ENCODE measurements at regions not wholly inside any gene's neighbourhood (a gene's known extent, or its start where the extent isn't known, plus 50 kb on each side); places are given as distances from the start of the nearest gene placed in this dataset.

- no peak overlapping the region for H3K4me3 ChIP-seq (ENCODE audit: low read length)
- TF ChIP-seq ZNF274 (IDR thresholded peaks at IDR 0.05; ENCODE audit: low read depth, low read length), result no peak
Measured at GRCh38 chr12:123071857-123072256, 79.0 kb downstream of the PITPNM2 start.

- no peak overlapping the region for H3K4me3 ChIP-seq (ENCODE audit: low read length)
- TF ChIP-seq ZNF274 (IDR thresholded peaks at IDR 0.05; ENCODE audit: low read depth, low read length), result no peak
Measured at GRCh38 chr12:123071099-123071800, 79.6 kb downstream of the PITPNM2 start.

GRCh38 chr12:123070267-123071081 is 80.4 kb downstream of the PITPNM2 start:
- H3K4me3 ChIP-seq (ENCODE audit: low read length), result no peak overlapping the region
- TF ChIP-seq ZNF274 (IDR thresholded peaks at IDR 0.05; ENCODE audit: low read depth, low read length), result no peak

- H3K4me3 ChIP-seq (ENCODE audit: low read length), result no peak overlapping the region
- TF ChIP-seq ZNF274 (IDR thresholded peaks at IDR 0.05; ENCODE audit: low read depth, low read length), result no peak
Measured at GRCh38 chr12:123069436-123070266, 81.2 kb downstream of the PITPNM2 start.

DNA sequence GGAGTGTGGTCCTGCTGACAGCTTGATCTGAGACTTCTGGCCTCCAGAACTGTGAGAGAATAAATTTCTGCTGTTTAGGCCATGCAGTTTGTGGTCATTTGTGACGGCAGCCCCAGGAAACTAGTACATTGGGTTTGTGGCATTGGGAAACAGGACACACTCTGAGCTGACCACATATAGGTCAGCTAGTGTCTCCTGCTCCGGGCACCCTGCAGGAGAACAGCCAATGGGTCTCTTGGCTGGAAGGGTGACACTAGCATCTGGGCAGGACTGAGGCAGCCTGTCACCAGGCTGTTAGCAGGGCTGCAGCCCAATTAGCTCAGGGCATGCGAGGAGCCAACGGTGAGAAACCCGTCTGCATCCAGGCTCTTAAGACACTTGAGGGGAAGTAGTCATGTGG is 83.2 kb downstream of the PITPNM2 start:
- no peak for TF ChIP-seq ZNF274 (IDR thresholded peaks at IDR 0.05; ENCODE audit: low read depth, low read length)
- no peak overlapping the region for H3K4me3 ChIP-seq (ENCODE audit: low read length)

DNA sequence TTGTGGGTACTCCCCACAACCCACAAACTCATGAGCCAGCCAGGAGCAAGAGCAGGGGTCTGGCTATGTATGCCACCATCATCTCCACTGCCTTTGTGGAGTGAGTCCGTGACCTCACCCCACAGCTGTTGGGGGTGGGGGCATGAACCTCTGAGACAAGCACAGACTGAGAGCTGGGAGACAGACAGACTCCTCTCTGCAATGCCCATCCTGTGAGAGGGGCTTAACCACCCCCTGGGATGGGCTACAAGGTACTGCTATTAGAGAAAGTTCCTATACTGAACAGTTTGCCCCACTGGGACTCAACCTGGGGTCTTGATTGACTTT is 84.5 kb downstream of the PITPNM2 start:
- no peak overlapping the region for H3K4me3 ChIP-seq (ENCODE audit: low read length)
- TF ChIP-seq ZNF274 (IDR thresholded peaks at IDR 0.05; ENCODE audit: low read depth, low read length), result no peak

GRCh38 chr12:123065676-123066383 is 85.1 kb downstream of the PITPNM2 start:
- no peak for TF ChIP-seq ZNF274 (IDR thresholded peaks at IDR 0.05; ENCODE audit: low read depth, low read length)
- H3K4me3 ChIP-seq (ENCODE audit: low read length), result no peak overlapping the region

- H3K4me3 ChIP-seq (ENCODE audit: low read length), result no peak overlapping the region
- TF ChIP-seq ZNF274 (IDR thresholded peaks at IDR 0.05; ENCODE audit: low read depth, low read length), result no peak
Measured at GRCh38 chr12:123064885-123065619, 84.6 kb downstream of the ARL6IP4 start.

GRCh38 chr12:123064366-123064765 is 83.9 kb downstream of the ARL6IP4 start:
- H3K4me3 ChIP-seq (ENCODE audit: low read length), result no peak overlapping the region
- TF ChIP-seq ZNF274 (IDR thresholded peaks at IDR 0.05; ENCODE audit: low read depth, low read length), result no peak

DNA sequence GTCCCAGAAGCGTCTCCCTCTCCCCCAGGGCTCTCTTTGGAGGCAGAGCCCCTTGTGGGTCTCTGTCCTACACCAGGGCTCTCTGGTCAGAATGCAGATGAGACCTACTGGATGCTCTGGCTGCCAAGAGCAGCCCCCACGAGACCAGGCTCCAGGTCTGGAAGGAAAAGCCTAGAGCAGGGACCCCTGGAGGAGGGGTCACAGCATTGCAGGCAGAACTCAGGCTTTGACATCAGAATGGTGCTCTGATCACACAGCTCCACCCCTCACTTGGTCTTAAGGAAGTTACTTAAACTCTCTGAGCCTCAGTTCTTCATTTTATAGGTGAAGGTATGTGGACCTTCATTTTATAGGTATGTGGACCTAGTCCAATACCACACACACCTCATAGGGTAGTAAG is 83.1 kb downstream of the ARL6IP4 start:
- no peak overlapping the region for H3K4me3 ChIP-seq (ENCODE audit: low read length)
- no peak for TF ChIP-seq ZNF274 (IDR thresholded peaks at IDR 0.05; ENCODE audit: low read depth, low read length)

- TF ChIP-seq ZNF274 (IDR thresholded peaks at IDR 0.05; ENCODE audit: low read depth, low read length), result no peak
- no peak overlapping the region for H3K4me3 ChIP-seq (ENCODE audit: low read length)
Measured at GRCh38 chr12:123062681-123063486, 82.4 kb downstream of the ARL6IP4 start.

- no peak for TF ChIP-seq ZNF274 (IDR thresholded peaks at IDR 0.05; ENCODE audit: low read depth, low read length)
Measured at GRCh38 chr12:123061441-123062205, 81.1 kb downstream of the ARL6IP4 start.

More at GRCh38 chr12:123061441-123062205, 81.1 kb downstream of the ARL6IP4 start:
- no peak overlapping the region for H3K4me3 ChIP-seq (ENCODE audit: low read length)

All from GM08714 (cell line).